ENCODE measurements at regions not wholly inside any gene's neighbourhood (a gene's known extent, or its start where the extent isn't known, plus 50 kb on each side); places are given as distances from the start of the nearest gene placed in this dataset.

- TF ChIP-seq, protein P1, sequence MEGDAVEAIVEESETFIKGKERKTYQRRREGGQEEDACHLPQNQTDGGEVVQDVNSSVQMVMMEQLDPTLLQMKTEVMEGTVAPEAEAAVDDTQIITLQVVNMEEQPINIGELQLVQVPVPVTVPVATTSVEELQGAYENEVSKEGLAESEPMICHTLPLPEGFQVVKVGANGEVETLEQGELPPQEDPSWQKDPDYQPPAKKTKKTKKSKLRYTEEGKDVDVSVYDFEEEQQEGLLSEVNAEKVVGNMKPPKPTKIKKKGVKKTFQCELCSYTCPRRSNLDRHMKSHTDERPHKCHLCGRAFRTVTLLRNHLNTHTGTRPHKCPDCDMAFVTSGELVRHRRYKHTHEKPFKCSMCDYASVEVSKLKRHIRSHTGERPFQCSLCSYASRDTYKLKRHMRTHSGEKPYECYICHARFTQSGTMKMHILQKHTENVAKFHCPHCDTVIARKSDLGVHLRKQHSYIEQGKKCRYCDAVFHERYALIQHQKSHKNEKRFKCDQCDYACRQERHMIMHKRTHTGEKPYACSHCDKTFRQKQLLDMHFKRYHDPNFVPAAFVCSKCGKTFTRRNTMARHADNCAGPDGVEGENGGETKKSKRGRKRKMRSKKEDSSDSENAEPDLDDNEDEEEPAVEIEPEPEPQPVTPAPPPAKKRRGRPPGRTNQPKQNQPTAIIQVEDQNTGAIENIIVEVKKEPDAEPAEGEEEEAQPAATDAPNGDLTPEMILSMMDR (IDR thresholded peaks at IDR 0.05; ENCODE audit: poor library complexity): peak; percentile 39
- no peak for TF ChIP-seq EZH2 (IDR thresholded peaks at IDR 0.05; ENCODE audit: borderline replicate concordance)
Observed at GRCh38 chr14:61860294-61860918, 98.2 kb downstream of the SNAPC1 start.

Data from hepatocyte (in vitro differentiated cells).